NCI-H69 (cell line): ENCODE measurements at regions not wholly inside any gene's neighbourhood (a gene's known extent, or its start where the extent isn't known, plus 50 kb on each side); places are given as distances from the start of the nearest gene placed in this dataset.
A peak's percentile ranks its signal among the peaks of the same experiment; 100 is the strongest.
"Not testable (repeated sequence)": the region's sequence is repeated elsewhere in the genome, so short reads cannot be mapped to it uniquely, and the experiment has no call there.

ENCODE experiments used
- DNase-seq: peaks from one replicate; lab custom pipeline; 2025; lab: John Stamatoyannopoulos, UW

DNA sequence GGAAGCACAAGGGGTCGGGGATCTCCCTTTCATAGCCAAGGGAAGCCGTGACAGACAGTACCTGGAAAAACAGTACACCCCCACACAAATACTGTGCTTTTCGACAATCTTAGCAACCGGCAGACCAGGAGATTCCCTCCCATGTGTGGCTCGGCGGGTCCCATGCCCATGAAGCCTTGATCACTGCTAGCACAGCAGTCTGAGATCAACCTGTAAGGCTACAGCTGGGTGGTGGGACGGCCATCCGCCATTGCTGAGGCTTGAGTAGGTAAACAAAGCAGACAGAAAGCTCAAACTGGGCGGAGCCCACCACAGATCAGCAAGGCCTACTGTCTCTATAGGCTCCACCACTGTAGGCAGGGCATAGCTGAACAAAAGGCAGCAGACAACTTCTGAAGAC, 180.2 kb upstream of the SOX6 start:
- DNase-seq: no peak

DNA sequence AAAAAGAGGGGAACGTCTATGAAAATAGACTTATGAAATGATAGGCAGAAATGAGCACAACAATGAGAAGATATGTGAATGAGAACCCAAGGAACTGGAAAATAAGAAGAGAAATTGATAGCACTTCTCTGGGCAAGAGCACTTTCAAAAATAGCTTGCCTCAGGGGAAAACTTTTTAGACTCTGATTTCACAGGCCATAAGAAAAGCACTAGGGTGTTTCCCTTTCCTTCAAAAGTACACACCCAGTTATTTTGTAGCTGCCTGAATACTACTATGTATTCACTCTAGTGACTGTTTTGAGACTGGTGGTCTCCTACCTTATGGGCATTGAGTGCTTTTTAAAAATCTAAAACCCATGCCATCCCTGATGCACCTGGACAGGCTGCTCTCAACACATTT, 172.3 kb upstream of the SOX6 start:
- DNase-seq: peak; percentile 10

DNA sequence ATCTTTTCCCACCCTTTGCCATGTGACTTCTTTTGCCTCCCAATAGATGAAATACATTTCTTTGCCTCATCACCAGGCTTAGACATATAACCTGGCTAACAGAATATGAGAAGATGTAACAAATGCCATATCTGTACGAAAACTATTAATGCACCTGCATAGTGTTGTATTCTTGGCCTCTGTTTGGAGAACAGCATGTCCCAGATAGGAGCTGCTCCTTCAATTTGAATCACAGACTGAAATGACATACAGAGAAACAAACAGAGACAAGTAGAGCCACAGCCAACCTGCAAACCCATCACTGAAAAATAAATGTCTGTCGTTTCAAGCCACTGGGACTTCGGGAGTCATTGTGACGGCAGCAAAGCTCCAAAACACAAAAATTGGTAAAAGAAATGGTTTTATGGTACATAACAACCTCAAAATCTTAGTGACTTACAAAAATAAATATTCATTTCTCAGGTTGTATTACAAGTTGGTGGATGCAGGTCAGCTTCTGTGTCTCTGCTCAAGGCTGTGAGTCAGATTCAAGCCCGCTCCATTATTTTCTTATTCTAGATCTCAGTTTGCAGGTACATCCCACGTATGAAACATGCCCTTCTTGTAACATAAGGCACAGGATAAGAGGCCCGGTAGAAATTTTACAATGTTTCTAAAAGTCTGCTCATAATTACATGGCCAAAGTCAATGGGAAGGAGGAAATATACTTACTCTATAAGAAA, 171.3 kb upstream of the SOX6 start:
- no peak for DNase-seq

DNA sequence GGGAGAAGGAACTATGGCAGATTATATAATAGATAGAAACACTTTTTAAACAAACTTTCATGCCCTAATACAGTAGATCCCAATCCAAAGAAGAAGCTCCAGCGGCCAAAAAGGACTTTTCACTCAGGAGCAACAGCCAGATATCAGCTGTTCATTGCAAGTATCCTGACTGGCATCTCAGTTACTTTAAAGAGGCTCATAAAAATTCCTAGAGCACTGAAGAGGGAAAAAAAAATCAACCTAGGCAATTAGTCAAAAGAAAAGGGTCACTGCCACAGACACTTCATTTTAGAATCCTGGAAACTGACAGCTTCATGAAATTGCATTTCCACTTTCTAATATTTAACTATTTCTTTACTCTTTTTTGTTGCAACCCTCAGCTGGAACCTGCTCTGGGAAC, 170.6 kb upstream of the SOX6 start:
- DNase-seq: no peak

DNA sequence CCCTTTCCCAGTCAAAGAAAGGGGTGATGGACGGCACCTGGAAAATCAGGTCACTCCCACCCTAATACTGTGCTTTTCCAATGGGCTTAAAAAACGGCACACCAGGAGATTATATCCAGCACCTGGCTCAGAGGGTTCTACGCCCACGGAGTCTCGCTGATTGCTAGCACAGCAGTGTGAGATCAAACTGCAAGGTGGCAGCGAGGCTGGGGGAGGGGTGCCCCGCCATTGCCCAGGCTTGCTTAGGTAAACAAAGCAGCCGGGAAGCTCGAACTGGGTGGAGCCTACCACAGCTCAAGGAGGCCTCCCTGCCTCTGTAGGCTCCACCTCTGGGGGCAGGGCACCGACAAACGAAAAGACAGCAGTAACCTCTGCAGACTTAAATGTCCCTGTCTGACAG, 164.4 kb upstream of the SOX6 start:
- DNase-seq: not testable (repeated sequence)

DNA sequence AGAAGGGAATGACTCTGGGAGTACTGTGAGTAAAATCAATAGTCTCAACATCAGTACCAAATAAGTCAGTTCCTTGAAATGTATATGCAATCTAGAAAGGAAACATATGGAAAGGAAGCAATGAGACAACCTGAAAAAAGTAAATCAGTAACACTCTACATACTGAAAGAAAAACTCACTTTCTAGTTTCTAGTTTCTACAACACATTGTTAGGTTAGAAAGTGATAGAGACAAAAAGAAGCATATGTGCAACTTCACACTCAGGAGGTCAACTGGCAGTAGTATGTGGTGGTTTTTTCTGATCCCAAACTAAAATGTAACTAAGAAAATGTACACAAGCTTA, 156.5 kb upstream of the SOX6 start:
- DNase-seq: no peak

DNA sequence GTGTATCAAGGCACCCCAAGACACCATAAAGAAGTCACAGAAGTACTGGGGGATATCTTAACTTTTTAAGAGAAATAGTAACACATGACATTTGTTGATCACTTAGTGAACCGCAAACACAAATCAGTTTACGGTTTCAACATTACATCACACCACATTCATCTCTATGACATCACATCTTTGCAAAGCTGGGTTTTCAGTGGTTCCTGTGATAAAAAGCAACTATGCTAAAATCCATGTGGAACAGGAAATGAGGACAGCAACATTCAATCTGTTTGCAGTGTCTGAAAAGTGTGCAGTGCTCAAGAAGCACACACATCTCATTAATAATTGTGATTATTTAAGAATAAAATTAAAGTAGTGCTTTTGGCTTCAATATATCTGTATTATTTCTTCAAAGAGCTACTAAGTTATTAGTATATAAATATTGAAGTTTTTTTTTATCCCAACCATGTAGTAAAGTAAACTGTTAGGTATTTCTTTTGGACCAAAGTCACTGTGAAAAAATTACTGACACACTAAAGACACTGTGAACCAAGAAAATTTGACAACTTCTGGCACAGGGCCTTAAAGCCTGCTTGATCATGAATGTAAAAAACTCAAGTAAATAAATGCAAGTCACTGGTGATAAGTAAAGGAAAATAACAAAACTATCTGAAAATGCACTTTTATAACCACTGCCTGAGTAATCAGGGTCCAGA, 156.0 kb upstream of the SOX6 start:
- no peak for DNase-seq

DNA sequence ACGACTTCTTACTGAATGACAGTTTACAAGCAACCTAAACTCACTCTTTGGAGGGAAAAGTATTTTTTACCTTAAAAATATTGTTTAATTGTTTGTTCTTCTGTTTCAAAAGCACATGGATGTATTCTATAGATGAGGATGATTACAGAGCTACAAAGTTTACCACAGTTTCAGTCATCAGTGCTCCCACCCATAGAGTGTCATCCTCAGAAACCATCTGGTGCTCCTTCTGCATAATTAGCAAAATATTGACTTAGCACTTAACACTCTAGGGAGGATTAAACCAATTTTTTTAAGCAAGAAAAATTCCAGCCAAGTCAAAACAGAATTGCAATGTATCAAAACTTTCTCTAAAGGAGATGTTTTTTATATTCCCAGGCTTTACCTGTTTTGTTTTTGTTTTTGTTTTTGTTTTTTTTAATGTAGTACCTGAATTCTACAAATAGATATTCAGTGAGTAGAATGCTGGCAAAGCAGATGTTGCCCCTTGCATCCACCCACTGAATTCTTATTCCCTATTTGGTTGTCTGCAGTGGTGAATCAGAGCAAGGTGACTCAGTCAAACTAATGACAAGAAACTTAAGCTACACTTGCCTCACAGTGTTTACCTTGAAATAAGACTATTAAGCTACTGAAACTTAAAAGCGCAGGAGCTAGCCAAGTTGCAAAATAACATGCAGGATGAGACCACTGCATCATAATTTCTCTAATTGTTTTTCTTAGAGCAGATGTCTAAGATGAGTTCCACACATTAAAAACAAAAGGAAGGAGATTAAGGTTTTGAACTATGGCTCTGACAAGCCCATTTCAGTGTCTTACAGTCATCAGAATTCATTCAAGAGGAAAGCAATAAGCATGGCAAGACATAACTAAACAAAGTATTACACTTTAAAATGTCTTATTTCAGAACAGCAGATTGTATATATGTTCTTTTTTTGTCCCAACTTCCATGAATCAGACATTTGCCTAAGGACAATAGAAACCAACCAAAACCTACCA, 155.1 kb upstream of the SOX6 start:
- peak; percentile 72 for DNase-seq

DNA sequence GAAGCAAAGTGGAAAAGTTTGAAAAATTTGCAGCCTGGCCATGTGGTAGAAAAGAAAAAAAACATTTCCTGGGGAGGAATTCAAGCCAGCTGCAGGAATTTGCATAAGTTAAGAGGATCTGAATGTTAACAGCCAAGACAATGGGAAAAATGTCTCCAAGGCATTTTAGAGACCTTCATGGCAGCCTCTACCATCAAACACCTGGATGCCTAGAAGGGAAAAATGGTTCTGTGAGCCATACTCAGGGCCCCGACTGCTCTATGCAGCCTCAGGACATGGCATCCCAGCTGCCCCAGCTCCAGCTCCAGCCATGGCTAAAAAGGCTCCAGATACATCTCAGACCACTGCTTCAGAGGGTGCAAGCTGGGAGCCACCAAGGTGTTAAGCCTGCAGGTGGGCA, 149.1 kb upstream of the SOX6 start:
- DNase-seq: no peak

DNA sequence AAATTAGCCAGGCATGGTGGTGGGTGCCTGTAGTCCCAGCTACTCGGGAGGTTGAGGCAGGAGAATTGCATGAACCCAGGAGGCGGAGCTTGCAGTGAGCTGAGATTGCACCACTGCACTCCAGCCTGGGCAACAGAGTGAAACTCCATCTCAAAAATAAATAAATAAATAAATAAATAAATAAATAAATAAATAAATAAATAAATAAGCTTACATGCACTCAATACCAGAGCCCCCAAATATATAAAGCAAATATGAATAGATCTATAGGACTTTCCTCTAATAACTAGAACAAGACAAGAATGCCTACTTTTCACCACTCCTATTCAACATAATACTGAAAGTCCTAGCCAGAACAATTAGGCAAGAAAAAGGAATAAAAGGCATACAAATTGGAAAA, 147.5 kb upstream of the SOX6 start:
- not testable (repeated sequence) for DNase-seq

DNA sequence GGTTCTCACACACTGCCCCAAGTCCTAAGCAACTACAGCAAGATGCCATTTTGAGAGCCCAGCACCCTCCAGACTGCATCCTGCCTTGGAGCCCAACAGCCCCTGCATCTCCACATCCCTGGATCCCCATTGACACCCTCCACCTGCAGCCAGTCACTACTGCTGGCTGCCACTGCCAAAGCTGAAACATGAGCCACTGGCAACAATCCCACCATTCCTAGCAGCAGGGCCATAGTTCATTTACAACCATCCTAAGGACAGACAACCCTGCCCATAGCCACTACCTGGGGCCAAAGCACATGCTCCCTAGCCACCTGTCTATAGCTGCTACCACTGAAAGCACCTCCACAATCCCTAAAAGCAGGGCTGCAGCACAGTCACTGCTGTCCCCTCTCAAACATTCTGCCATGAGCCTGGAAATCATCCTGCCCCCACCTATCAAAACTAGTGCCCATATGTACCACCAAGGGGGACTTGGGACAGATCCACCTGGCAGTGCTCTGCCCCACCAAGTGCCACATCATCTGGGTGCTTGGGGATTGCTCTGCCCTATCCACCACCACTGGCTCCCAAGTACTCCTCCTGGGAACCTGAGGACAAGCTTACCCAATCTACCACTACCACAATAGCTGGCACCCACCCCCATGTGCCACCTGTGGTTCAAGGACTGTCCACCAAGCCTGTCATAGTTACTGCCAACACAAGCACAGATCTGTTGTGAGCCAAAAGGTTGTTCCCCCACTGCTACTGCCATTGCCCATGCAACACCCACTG, 138.8 kb upstream of the SOX6 start:
- peak; percentile 15 for DNase-seq

DNA sequence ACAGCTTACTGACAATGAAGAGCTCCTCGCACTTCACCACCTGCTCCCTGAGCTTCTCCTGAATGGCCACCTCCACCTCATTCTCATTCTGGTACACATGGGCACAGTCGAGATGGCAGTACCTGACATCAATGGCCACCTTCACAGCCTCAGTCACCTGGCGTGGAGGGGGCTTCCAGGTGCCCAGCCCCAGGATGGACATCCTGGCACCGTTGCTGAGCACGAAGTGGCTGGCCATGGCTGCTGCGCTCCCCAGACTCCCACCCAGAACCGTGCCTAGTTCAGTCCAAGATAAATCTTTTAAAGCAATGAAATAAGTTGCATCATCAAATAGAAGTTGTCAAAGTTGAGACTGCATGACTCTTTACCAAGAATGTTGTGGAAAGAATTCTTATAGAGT, 128.1 kb upstream of the SOX6 start:
- no peak for DNase-seq

DNA sequence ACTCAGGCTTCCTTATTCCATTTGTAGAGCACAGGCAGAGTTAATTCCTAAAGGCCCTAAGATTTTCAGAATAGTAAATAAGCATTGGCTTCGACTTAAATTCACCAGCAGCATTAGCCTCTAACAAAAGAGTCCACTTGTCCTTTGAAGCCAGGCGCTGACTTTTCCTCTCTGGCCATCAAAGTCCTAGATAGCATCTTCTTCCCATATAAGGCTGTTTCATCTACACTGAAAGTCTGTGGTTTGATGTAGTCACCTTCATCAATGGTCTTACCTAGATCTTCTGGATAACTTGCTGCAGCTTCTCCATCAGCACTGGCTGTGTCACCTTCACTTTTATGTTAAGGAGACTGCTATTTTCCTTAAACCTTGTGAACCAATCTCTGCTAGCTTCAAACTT, 118.3 kb upstream of the SOX6 start:
- DNase-seq: no peak

DNA sequence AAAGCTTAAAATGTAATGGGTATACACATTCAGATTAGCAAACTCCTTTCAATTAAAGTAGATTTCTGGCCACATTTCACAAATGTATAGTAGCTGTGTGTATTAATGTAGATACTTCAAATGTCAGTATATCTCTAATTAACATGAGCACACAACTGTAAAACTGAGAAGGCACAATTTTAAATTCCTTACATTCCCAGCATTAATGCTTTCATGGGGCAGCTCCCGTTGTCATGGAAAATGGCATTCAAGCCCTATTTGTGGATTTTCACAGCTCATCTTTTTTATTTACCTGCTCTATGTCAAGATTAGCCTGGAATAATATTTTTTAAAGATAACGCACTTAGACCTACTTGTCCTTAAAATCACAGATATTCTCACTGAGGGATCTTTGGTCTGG, 113.6 kb upstream of the SOX6 start:
- DNase-seq: no peak

DNA sequence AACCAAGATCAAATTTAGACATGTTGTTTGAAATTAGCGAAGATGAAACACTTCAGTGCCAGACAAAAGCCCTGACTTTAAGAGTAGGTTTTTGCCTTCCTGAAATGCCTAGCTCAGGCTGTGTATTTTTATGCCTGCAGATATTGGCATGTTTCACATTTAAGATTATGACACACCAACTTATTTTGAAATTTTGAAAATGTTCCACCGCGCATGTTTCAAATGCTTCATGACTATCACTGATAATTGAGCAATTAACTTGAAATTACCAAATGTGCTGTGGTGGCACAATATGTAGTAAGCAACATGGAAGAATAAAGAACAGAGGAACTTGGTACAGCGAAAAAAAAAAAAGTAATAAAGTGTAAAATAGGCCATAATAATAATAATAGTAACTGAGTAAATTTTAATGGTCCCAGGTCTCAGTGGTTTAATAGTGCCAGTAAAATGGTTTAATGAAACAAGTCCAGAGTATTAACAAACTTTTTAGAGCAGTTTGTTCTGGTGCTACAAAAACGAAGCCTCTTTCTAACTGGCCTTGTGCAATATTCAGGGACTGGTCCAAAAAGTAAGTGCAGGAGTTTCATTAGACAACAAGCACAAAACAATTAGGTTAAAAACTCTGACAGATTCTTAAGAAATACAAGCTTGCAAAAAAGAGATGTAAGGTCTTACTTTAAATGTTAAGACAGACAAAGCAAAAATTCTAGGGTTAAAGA, 112.5 kb upstream of the SOX6 start:
- no peak for DNase-seq

DNA sequence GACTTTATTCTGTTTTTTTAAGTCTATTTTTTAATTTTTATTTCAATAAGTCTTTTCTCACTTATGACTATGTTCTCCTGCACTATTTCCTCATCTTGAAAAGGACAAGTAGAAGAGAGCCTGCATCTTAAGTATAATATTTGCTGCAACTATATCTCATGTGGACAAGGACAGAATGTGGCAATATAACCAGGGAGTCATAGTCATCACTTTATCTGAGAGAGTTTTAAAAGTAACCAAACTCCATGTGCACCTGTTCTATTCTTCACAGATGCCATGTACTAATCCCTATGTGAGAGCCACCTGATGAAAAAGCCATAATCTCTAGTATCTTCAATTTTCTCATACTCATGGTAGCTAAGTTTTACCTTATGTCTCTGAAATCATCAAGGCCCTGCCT, 104.2 kb upstream of the SOX6 start:
- DNase-seq: no peak

DNA sequence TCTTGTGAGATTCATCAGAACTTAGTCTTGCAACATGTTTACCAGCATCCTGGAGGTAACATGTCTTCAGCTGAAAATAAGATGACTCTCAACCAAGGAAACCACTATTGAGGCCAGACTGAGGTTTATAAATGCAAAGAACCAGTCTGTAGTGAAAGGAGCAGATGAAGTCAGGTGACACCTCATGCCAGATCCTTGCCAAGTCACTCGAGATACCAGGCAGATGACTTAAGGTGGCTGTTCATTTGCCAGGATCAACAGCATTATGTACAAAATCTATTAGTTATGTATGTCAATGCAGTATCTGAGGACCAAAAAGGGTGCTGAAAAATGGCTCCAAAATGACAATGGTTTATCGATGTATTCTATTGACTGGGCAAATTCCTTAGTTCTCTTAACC, 100.0 kb upstream of the SOX6 start:
- DNase-seq: no peak

DNA sequence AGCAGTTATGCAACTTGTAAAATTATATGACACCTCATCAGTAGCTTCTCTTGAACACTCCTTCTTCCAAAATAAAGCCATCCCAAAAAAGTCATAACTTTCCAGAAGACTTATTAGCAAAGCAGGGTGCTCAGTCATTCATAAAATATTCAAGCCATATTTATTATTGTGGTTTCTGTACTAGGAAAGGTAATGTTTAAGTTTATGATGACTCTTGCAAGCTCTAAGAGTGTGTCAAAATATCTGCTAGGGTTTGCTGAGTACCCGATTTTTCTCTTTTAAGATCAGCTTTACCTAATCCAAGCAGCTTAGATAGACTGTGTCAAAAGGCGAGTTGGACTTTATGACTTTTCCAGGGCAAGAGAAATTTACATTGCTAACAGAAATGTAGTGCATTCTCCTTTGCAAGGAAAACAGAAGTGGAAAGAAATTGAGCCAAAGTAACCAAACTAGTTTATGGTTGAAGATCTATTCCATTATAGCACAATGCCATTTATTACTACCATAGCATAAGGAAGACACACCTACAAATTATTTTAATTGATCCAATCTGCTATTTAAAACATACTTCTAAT, 98.0 kb upstream of the SOX6 start:
- peak; percentile 19 for DNase-seq

DNA sequence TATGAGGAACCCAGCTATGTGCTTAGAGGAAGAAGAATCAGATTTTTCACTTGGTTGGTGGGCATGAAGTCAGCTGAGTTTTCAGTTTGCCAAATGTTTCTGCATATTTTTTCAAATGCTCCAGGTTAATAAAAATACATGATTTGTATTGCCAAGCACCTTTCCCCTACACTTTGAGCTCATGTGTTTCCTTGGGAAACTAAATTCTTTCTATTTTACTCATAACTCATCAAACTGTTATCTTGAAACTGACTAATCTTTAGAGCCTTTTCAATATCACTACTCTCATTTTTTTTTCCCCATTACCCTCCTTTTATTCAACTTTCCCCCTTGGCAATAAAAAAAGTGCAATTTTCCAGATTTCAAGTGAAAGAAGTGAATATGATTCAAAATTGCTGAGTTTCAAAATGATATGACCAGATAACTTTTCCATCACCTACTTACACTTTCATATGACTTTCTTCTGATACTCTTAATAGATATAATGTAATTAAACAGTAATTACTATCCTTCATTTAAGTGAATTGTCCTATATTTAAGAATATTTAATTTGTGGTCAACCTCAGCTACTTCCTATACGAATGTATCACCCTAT, 91.9 kb upstream of the SOX6 start:
- no peak for DNase-seq

DNA sequence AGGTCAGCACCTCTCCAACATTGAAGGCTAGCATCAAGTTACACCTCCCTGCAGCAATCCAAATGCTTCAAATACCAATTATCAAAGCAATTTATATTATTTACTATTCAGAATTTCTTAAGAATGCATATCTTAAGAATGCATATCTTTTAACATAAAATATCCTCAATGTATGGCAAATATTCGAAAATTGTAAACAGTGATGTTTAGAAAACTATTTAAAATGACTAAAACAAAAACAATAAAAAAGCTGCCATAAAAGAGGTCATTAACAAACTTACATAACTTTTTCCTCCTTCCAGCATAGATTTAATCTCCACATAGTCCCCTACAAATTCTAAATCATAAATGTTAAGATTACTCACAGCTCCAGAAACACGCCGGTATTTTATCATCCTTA, 85.1 kb upstream of the SOX6 start:
- peak; percentile 6 for DNase-seq

DNA sequence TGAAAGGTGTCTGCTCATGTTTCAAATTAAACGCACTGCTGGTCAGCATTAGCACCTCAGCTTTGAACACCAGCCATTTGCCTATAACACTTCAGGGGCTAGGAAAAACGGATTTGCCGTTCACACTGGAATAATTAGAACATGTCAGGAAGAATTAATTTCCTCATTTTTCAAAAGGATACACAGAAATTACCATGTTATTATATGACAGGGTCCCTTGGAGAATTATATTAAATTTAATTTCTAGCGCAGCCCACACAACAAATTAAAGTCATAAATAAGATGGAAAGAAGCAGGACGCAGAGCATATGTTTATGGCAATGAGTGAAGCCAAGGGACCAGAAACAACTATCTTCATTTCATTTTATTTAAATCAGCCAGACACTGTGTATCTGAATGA, 83.8 kb upstream of the SOX6 start:
- no peak for DNase-seq
